ENCODE measurements at regions not wholly inside any gene's neighbourhood (a gene's known extent, or its start where the extent isn't known, plus 50 kb on each side); places are given as distances from the start of the nearest gene placed in this dataset.
"Not testable (repeated sequence)": the region's sequence is repeated elsewhere in the genome, so short reads cannot be mapped to it uniquely, and the experiment has no call there.

DNA sequence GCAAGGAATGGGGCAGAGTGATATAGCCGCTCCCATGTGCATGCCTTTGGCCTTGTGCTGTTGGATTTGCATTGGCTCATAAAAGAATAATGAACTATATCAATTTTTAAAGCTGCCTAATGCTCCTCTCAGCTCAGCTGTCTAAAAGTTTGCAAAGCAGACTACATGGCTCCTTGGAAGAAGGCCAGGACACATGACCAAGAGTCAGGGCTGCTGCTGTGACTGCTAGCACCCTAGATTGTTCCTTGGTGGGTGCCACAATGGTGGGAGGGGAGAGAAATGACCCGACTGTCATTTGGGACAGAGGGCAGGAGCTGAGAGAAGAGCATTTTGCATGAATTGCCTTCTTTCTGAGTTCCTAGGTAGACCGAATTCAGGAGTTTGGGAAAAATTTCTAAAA lies 307.9 kb downstream of the PDCD6IP start:
- in situ Hi-C loops (cut with HindIII; ENCODE audit: low sequenced_read_pairs), result no loop called here

GRCh38 chr3:34106879-34107278 lies 308.4 kb downstream of the PDCD6IP start:
- in situ Hi-C loops (cut with HindIII; ENCODE audit: low sequenced_read_pairs), result no loop called here

- in situ Hi-C loops (cut with HindIII; ENCODE audit: low sequenced_read_pairs), result no loop called here
Measured at GRCh38 chr3:34107669-34108068, 309.2 kb downstream of the PDCD6IP start.

DNA sequence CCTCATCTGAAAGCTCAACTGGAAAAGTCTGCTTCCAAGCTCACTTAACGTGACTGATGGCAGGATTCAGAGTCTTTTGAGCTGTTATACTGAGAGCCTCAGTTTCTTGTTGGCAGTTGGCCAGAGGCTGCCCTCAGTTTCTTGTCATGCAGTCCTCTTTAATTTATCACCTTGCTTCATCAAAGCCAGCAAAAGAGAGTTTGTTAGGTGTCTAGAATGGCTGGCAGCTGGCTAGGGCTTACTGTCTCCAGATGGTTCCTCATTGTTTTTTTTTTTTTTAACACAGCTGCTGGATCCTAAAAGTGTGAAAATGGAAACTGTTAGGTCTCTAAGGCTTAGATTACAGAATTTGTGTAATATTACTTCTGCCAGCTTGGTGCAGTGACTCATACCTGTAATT lies 310.6 kb downstream of the PDCD6IP start:
- in situ Hi-C loops (cut with HindIII; ENCODE audit: low sequenced_read_pairs), result no loop called here

DNA sequence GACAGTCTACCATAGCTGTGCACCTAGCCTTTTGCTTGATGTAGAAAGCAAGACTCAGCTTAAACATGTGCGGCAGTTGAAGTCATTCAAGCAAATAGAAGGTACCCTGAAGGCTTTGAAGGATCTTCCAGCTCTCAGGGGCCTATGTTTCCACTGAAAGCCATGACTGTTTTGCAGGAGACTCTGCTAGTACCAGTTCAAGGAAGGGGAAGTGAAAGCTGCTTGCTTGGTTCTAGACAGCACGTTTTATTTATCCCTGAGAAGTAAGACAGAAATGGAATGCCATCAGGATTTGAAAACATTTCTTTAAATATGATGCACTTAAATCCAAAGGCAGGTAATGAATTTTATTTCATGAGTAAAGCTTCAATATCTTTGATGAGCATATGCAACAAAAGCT lies 311.4 kb downstream of the PDCD6IP start:
- in situ Hi-C loops (cut with HindIII; ENCODE audit: low sequenced_read_pairs), result no loop called here

DNA sequence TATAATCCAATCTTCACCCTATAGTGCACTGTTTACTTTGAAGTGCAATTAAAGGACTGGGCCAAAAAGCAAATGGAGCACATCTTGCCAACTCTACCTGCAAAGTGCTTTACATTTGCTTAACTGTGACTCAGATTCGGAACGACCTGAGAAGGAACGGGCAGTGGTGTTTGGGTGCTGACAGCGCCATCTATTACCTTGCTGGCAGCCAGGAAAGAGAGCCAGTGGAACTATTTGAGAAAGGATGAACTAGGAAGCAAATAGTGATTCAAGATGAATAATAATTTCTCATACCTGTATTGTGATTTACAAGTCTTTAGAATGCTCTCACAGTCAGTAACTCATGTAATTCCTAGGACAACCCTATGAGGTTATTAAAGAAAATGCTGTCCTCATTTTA lies 312.9 kb downstream of the PDCD6IP start:
- in situ Hi-C loops (cut with HindIII; ENCODE audit: low sequenced_read_pairs), result no loop called here

DNA sequence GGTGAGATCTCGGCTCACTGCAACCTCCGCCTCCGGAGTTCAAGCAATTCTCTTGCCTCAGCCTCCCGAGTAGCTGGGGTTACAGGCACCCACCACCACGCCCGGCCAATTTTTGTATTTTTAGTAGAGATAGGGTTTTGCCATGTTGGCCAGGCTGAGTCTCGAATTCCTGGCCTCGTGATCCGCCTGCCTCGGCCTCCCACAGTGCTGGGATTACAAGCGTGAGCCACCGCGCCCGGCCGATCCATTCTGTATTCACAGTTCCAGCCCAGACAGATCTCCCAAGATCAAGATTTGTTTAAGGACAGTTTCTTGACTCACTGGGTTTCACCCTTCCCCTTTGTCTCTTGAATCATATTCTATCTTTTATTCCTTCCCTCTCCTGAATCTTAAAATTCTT lies 313.8 kb downstream of the PDCD6IP start:
- in situ Hi-C loops (cut with HindIII; ENCODE audit: low sequenced_read_pairs), result not testable (repeated sequence)

- in situ Hi-C loops (cut with HindIII; ENCODE audit: low sequenced_read_pairs), result no loop called here
Measured at GRCh38 chr3:34131091-34131490, 332.7 kb downstream of the PDCD6IP start.

DNA sequence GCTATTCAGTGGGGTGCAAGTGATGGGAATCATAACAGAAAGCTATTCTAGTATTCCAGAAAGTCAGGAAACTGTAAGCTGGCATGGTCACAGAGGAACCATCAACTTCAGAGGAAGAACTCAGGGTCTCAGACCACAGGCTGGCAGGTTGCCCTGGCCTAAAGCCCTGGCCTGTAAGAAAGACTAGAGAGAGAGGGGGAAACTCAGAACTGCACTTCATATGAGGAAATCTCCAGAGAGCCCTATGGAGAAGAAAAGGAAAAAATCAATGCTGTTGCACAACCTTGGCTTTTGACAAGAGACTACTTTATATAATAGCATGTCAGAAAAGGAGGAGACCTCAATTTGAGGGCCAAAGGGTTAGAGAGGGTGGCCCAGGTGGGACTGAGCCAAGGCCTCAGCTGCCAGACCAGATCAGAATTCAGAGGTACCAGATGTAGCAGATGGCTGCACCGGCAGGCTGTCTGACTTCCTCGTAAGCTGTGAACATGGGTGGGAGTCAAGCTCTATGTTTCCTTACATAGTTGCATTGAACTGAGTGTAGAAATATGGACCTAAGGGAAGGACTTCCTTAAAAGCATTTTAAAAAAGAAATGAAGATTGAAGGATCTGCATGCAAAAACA lies 333.8 kb downstream of the PDCD6IP start:
- in situ Hi-C loops (cut with HindIII; ENCODE audit: low sequenced_read_pairs), result no loop called here

GRCh38 chr3:34139566-34139965 lies 341.1 kb downstream of the PDCD6IP start:
- in situ Hi-C loops (cut with HindIII; ENCODE audit: low sequenced_read_pairs), result no loop called here

DNA sequence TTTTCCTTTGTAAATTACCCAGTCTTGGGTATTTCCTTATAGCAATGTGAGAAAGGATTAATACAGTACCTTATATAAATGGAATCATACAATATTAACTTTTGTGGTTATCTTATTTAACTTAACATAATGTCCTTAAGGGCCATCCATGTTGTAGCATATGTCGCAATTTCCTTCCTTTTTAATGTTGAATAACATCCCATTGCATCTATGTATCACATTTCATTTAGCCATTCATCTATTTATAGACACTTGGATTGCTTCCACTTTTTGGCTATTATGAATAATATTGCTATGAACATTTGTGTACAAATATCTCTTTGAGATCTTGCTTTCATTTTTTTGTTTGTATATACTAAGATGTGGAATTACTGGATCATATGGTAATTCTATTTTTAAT lies 342.2 kb downstream of the PDCD6IP start:
- in situ Hi-C loops (cut with HindIII; ENCODE audit: low sequenced_read_pairs), result no loop called here

DNA sequence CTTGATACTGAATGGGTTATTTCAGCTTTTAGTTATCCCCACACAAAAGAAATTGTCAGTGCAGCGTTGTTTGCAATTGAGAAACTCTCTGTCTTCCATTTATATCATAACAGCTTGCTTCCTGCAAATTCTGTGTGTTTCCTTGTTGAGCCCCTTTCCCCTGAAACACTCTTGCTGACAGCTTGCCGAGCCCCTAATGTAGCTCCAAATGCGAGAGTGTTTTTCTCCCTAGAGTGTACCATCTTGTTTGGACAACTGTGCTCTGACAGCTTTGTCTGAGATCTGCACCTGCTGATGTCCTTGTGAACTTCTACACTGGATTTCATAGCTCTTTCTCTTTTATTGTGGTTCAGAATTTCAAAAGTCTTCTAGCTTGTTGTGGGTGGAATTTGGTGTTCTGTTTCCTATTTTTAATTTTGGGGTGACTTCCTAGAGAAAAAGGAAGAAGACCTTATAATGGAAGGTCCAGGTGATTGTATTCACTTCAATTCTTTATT lies 343.5 kb downstream of the PDCD6IP start:
- in situ Hi-C loops (cut with HindIII; ENCODE audit: low sequenced_read_pairs), result no loop called here

GRCh38 chr3:34145796-34146195 lies 347.4 kb downstream of the PDCD6IP start:
- in situ Hi-C loops (cut with HindIII; ENCODE audit: low sequenced_read_pairs), result no loop called here

DNA sequence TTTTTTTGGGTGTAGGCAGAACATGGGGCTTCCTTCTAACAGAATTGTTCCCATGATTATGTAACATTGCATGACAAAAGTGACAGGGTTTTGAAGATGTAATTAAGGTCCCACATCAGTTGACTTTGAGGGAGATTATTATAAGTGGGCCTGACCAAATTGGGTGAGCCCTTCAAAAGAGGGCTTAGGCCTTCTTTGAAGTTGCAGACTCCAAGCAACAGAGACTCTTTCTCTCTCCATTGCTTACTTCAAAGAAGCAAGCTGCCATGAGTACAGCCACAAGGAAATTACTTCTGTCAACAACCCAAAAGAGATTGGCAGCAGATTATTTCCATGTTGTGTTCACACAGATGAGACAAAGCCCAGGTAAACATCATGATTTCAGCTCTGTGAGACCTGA lies 348.2 kb downstream of the PDCD6IP start:
- in situ Hi-C loops (cut with HindIII; ENCODE audit: low sequenced_read_pairs), result no loop called here

DNA sequence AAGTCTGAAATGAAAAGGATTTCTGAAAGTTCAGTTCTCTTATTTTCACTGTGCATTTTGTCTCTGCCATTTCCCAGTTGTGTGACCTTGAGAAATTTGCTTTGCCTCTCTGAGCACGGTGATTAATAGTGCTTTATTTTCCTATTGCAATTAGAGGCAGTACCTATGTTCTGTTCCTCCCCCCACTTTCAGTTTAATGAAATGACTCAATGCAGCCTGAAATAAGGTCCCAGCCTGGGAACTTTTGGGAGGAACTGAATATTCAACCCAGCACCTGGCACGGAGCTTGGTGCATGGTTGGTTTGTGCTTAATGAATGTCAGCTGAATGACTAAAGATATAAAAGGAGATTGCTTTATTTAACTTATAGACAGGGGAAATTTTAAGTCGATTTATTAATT lies 352.6 kb downstream of the PDCD6IP start:
- in situ Hi-C loops (cut with HindIII; ENCODE audit: low sequenced_read_pairs), result no loop called here

DNA sequence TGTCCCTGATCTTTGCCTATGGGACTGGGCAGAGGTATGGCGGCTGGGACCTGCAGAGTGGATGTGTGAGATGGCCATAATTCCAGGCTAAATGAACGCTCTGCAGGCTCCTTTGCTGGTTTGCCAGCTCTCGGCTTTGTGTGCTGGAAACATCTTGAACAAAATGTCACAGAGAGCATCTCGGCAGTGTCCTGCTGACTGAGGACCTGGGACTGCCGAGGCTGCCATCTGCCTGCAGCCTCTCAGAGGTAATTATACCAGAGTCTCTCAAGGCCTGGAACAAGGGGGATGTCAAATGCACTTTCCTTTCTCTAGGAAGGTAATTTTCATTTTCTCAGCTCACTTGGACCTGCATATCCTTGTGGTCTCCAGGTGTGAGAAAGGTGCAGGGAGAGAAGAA lies 354.2 kb downstream of the PDCD6IP start:
- in situ Hi-C loops (cut with HindIII; ENCODE audit: low sequenced_read_pairs), result no loop called here

GRCh38 chr3:34155108-34155507 lies 356.7 kb downstream of the PDCD6IP start:
- in situ Hi-C loops (cut with HindIII; ENCODE audit: low sequenced_read_pairs), result no loop called here

DNA sequence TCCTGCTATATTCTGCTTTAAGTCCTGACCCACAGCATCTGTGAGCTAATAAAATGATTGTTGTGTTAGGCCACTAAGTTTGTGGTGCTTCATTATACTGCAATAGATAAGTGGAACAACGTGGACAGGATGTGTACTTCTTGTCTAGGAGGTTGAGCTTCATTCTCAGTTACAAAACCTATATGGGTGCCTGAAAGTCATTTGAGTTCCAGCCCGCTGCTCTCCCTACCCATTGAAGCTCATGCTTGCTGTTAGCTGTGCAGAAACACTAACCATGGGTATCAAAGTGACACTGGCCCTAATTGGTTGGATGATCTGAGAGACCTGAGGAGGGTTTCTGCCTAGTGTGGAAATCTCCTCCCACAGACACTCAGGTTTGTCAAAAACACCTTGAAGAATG lies 357.2 kb downstream of the PDCD6IP start:
- in situ Hi-C loops (cut with HindIII; ENCODE audit: low sequenced_read_pairs), result no loop called here

DNA sequence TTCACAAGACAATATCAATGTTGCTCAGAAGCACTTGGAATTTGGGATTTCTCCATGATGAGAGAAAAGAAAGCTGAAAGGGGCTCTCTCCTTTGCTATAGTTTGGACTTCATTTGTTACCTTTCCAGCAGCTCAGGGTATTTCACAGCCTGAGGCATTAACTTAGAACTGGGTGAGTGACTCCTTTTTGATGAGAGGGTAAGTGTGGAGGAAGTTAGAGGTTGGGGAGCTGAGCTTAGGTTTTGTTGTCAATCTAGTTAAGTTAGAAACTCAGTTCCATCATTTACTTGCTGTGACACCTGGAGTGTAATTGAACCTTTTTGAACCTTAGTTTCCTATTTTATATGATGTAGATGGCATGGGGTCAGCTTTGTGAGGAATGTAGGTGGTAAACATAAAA lies 359.1 kb downstream of the PDCD6IP start:
- in situ Hi-C loops (cut with HindIII; ENCODE audit: low sequenced_read_pairs), result no loop called here

- in situ Hi-C loops (cut with HindIII; ENCODE audit: low sequenced_read_pairs), result no loop called here
Measured at GRCh38 chr3:34159613-34160420, 361.4 kb downstream of the PDCD6IP start.

GRCh38 chr3:34169636-34170035 lies 371.2 kb downstream of the PDCD6IP start:
- in situ Hi-C loops (cut with HindIII; ENCODE audit: low sequenced_read_pairs), result not testable (repeated sequence)

DNA sequence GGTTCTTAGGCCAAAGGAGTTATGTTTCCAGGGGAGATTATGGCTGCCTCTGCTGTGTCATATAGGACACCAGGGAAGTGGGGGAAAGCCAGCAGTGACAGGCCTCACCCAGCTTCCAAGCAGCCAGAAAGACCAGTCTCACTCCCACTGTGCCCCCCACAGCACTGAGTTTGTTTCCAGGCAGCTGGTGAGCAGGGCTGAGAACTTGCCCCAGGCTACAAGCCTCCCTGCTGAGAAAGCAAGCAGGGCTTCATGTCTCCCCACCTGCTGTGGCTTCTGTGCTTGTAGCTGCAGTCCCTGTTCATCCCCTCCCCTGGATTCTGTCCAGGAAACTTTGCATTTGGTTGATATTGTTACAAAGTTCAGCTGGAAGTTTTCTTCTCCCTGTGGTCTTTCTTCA lies 376.3 kb downstream of the PDCD6IP start:
- in situ Hi-C loops (cut with HindIII; ENCODE audit: low sequenced_read_pairs), result no loop called here

Measured in endothelial cell of hepatic sinusoid (primary cell).